Suppressor macrophage treated with lipopolysaccharide for 4 hours (primary cell): ENCODE measurements at regions not wholly inside any gene's neighbourhood (a gene's known extent, or its start where the extent isn't known, plus 50 kb on each side); places are given as distances from the start of the nearest gene placed in this dataset.
"Not testable (repeated sequence)": the region's sequence is repeated elsewhere in the genome, so short reads cannot be mapped to it uniquely, and the experiment has no call there.

Source experiments
- DNase-seq: peaks from one replicate; pipeline ENCODE4 v3.0.0-alpha.2; 2020

DNA sequence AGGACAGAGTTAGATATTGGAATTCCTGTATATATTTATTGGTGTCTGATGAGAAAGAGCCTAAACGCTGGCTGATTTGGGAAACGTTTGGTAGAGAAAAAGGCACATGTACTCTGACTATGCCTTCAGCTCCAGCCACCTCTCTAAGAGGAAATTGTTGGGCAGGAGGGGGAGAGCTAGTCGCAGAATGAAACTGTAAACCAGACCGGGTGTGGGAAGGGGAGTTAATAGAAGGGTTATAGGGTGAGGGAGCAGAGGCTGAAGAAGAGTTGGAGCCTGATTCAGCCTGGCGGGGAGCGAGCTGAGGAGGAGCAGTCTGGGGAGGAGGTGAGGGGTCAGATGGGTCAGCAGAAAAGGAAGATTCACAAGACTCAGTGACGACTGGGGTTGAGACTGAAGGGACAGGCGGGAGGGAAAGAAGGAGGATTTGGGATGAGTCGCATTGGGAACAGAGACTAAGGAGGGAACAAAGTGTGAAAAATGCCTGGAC lies 54.2 kb upstream of the RHOU start:
- not testable (repeated sequence) for DNase-seq

GRCh38 chr1:228683428-228683827 lies 51.9 kb upstream of the RHOU start:
- DNase-seq = no peak

GRCh38 chr1:228684607-228685006 lies 50.7 kb upstream of the RHOU start:
- peak; percentile 86 for DNase-seq

GRCh38 chr1:228685081-228685660 lies 50.1 kb upstream of the RHOU start:
- DNase-seq = peak; percentile 76
